Sciatic nerve (tissue), 2 donors: ENCODE measurements at regions not wholly inside any gene's neighbourhood (a gene's known extent, or its start where the extent isn't known, plus 50 kb on each side); places are given as distances from the start of the nearest gene placed in this dataset.

ENCODE experiments used
- ATAC-seq: fragments of 200-7000 bp; cut with Tn5 transposase; one replicate; pipeline ENCODE4 v1.9.1; 2020; ENCODE audit warnings: mild to moderate bottlenecking, moderate library complexity
- DNase-seq: peaks from one replicate; pipeline ENCODE4 v3.0.0-alpha.2; 2020; ENCODE audit warnings: low spot score
- intact Hi-C: fragments of 100-400 bp; cut with DNase I; formaldehyde crosslinking; loops from one replicate; pipeline ENCODE4 v1.14.2; 2022
- donor health status: DM: no; HTN: no; CAD: no.
- donor health status: DM: no; HTN: no; CAD: no.

- intact Hi-C loops, result no loop called here
- DNase-seq (no peak), ATAC-seq (no peak)
These were observed 262.0 kb downstream of the NDFIP2 start for GRCh38 chr13:79742923-79743322.

DNA sequence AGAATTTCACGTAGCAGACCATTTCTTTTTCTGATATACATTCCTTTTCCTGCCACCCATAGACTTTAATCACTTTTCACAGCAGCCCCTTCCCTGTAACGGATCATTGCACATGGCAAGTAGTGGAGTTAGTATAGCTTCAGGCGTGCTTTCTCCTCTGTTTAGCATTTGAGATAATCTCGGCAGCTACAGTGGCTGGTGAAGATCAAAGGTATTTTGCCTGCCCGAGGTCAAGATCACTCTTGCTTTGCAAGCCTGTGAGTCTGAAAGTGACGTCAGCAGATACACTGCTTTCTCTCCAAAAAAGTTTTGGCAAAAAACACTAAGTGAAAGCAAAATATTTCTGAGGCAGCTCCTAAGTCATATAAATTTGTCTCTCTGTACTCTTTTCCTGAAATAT is 260.0 kb downstream of the NDFIP2 start:
- no peak for DNase-seq
- intact Hi-C loops, result no loop called here
- peak; percentile 69 for ATAC-seq

DNA sequence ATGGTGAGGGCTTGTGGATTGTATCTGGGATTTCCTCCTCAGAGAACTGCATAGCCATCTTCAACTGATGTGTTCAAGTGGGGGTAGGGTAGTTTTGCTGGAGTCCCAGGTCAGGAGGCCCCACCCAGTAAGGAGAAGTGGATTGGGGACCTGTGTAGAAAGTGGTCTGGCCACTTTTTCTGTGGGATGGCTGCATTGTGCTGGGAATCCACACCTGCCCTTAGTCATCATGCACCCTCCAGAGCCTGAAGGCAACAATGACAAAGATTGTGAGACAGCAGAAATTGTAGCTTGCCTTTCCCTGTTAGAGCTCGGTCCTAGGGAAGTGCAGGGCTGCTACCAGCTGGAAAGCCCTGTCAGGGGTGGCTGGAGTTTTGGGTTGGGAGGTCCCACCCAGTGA is 255.4 kb downstream of the NDFIP2 start:
- ATAC-seq, result no peak
- intact Hi-C loops, result no loop called here
- no peak for DNase-seq

- DNase-seq (no peak), ATAC-seq (no peak)
- intact Hi-C loops, result no loop called here
These were observed 254.3 kb downstream of the NDFIP2 start for GRCh38 chr13:79735228-79735627.

- DNase-seq, result no peak
- intact Hi-C loops, result no loop called here
- no peak for ATAC-seq
These were observed 246.1 kb downstream of the NDFIP2 start for GRCh38 chr13:79727086-79727485.

GRCh38 chr13:79725841-79726240 is 244.9 kb downstream of the NDFIP2 start:
- ATAC-seq (no peak), DNase-seq (no peak)
- intact Hi-C loops, result no loop called here

GRCh38 chr13:79724348-79725103 is 243.6 kb downstream of the NDFIP2 start:
- intact Hi-C loops, result no loop called here

DNA sequence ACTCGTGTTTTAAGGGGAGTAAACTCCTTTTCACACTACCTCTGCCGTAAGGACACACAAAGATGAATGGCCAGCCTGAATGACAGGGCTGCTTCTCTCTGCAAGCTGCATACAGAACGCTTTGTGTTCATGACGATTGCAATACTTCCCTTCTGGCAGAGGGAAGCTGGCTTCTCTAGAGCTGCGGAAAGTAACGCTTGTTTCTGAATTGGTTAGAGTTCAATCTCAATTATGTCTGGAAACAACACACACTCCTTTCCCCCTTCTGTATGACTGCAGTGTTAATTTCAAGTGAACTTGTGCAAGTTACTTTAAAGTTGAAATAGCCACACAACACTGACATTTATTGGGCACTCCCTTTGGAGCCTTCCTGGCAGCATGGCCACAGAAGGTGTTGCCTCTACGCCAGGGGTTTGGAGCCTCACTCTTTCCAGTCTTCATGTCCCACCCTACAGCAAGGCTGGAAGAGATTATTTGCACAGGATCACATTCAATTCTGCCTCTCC is 242.6 kb downstream of the NDFIP2 start:
- ATAC-seq (peak; percentile 89), DNase-seq (no peak)
- intact Hi-C loops, result no loop called here

More at GRCh38 chr13:79724348-79725103, 243.6 kb downstream of the NDFIP2 start:
- ATAC-seq (peak; percentile 26), DNase-seq (no peak)

- DNase-seq (no peak), ATAC-seq (peak; percentile 53)
- intact Hi-C loops, result no loop called here
These were observed 242.0 kb downstream of the NDFIP2 start for GRCh38 chr13:79722885-79723445.

DNA sequence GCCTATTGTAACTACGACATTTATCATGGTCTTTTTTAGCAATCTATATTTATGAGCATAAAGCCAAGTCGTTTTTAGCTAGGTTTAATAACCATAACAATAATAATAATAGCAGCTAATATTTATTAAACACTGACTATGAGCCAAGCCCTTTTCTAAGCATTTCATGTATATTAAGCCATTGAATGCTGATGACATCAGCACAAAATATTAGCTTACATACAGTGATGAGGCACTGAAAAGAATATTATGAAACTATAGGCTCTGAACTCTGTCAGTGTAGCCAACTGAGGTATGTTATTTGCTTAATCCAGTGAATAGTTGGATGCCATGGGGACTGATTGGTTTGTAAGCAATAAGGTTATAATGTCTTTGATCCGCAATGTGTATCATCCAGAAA is 235.2 kb downstream of the NDFIP2 start:
- ATAC-seq (no peak), DNase-seq (no peak)
- intact Hi-C loops, result no loop called here

DNA sequence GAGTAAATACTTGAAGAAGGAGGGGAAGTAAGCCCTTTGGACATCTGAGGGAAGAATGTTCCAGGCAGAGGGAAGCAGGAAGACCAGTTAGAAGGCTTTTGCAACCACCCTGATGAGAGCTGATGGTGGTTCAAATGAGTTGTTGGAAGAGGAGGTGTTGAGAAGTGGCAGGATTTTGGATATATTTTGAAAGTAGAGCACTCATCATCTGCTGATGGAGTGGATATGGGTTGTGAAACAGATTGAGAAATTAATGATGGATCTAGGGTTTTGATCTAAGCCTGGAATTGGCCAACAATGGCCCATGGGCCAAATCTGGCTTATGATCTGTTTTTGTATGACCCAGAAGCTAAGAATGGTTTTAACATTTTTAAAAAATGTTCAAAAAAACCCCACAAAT is 230.7 kb downstream of the NDFIP2 start:
- ATAC-seq (peak; percentile 87), DNase-seq (no peak)
- intact Hi-C loops, result no loop called here

GRCh38 chr13:79710376-79710775 is 229.4 kb downstream of the NDFIP2 start:
- ATAC-seq (no peak), DNase-seq (no peak)
- intact Hi-C loops, result no loop called here

- ATAC-seq (no peak), DNase-seq (no peak)
- intact Hi-C loops, result no loop called here
These were observed 228.5 kb downstream of the NDFIP2 start for GRCh38 chr13:79709471-79709870.

- no peak for DNase-seq
- intact Hi-C loops, result no loop called here
- no peak for ATAC-seq
These were observed 222.8 kb downstream of the NDFIP2 start for GRCh38 chr13:79703772-79704171.

GRCh38 chr13:79695754-79696153 is 214.8 kb downstream of the NDFIP2 start:
- no peak for ATAC-seq
- intact Hi-C loops, result no loop called here
- DNase-seq, result no peak

DNA sequence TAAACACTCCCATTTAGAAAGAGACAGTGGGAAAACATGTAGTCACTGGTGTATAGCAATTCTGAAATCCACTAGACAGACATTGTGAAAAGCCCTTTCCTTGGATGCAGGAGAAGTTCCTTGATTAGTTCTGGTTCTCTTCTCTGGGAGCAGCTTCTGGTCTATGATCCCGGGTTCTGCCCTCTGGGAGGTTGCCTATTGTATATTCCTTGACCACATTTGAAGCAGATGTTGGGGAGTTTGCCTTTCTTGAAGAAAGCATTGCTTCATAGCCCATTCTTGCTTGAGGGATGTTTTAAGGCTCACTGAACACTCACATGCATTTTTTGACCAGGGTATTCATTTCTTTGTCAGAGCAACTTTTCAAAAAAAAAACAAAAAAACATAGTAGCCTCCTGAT is 211.9 kb downstream of the NDFIP2 start:
- ATAC-seq, result no peak
- intact Hi-C loops, result no loop called here
- DNase-seq, result no peak

GRCh38 chr13:79691826-79692225 is 210.9 kb downstream of the NDFIP2 start:
- ATAC-seq, result no peak
- no peak for DNase-seq
- intact Hi-C loops, result no loop called here

DNA sequence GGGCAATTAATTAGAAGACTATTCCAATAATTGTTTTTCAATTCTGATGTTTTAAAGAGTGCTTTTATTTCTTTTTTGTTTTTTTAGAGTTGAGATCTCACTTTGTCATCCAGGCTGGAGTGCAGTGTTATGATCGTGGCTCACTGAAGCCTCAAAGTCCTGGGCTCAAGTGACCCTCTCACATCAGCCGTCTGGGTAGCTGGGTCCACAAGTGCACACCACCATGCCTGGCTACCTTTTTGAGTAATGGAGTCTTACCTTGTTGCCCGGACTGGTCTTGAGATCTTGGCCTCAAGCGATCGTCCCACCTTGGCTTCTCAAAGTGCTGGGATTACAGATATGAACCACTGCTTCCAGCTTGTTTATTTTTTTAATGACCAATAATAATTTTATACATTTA is 207.8 kb downstream of the NDFIP2 start:
- DNase-seq (no peak), ATAC-seq (no peak)
- intact Hi-C loops, result no loop called here

DNA sequence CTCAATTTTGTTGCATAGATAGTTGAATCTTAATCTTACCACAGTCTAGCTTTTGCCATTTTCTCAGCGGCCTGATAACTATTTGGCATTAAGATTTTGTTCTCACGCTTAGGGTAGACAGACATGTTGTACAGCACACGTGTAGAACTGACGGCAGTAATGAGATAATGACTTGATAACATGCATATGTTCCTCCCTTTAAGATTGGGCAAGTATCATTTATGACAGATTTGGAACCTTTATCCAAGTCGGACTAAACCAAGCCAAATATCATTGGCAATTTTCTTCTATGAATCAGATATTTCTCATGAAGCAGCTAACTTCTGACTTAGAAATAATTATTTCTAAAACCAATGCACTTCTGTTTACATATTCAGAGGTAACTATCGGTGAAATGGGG is 205.5 kb downstream of the NDFIP2 start:
- intact Hi-C loops, result no loop called here

GRCh38 chr13:79684371-79684770 is 203.4 kb downstream of the NDFIP2 start:
- DNase-seq (no peak), ATAC-seq (no peak)
- intact Hi-C loops, result no loop called here

More for the DNA sequence above, 205.5 kb downstream of the NDFIP2 start:
- DNase-seq, result no peak
- no peak for ATAC-seq

GRCh38 chr13:79682164-79682563 is 201.2 kb downstream of the NDFIP2 start:
- DNase-seq (no peak), ATAC-seq (no peak)
- intact Hi-C loops, result no loop called here
